GM19035 (cell line): ENCODE measurements at regions not wholly inside any gene's neighbourhood (a gene's known extent, or its start where the extent isn't known, plus 50 kb on each side); places are given as distances from the start of the nearest gene placed in this dataset.

ENCODE experiments used
- ATAC-seq: cut with Tn5 transposase; IDR thresholded peaks from one replicate; pipeline ENCODE4 v1.9.1; 2021; ENCODE audit not compliant: unreplicated experiment

DNA sequence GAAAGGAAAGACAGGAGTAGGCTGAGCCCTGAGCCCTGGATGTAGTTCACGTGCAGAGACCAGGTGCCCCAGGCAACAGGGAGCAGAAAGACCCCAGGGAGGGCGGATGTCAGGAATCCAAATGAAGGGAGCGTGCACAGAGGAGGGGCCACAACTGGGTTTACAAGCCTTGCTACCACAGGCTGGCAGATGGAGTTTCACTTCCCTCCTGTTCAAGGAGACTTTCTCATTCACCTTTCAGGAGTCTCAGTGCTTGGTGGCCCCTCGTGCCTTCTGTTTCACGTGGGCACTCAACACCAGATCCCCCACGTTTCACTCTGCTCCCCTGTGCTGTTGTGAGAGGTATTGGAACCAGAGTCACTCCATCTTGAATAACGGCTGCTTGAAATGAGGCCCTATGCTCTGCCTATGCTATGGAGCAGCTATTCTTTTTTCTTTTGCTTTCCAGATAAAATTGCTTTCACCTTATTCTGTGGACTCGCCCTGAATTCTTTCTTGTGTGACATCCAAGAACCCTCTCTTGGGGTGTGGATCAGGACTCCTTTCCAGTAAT lies 601.4 kb upstream of the IGFBP3 start:
- ATAC-seq = no peak

GRCh38 chr7:46518713-46519112 lies 597.6 kb upstream of the IGFBP3 start:
- no peak for ATAC-seq

DNA sequence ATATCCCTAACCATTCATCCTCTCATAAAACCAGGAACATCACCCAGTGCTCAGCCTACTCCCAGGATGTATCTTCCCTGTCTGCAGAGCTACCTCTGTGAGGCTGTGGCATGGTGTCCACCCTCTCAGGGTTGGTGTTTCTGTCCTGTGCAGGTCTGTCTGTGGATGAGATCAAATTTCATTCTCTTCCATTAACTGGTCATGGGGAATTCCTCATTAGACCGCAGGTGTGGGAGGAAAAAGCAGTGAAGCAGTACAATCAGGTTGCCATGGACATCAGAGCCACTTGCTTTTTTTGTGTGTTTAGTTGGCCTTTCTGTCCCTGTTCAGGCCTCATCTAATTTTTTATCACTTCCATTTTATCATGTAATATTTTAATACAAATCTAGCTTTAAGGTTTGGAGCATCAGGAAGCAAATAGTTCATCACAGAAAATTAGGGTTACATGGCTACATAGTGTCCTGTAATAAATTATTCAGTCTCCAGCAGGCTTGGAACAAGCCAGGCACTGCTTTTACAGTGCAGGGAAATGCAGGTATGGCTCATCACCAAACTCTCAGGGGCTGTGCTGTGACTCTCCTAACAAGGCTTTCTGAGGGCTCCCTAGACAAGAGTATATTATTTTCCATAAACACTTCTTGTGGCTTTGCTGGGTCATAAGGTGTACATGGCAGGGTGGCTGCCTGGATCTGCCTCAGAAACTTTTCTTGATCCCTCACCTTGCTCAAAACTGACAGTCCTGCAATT lies 594.9 kb upstream of the IGFBP3 start:
- no peak for ATAC-seq

DNA sequence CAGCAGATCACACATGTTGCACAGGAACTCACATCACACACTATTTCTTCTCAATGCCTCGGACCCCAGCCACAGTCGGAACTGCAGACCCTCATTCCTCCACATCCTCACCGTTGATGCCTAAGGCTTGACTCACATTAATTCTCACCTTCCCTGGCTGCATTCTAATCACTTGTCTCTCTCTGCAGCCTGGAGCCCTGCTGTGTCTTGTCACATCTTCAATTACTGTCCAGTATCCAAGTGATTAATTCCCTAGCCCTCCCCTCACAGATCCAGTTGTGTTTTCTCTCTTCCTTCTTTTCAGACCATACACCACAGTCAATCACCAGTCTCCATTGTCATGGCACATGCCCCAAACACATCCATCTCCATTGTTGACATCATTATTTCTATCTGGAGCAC lies 592.4 kb upstream of the IGFBP3 start:
- no peak for ATAC-seq

DNA sequence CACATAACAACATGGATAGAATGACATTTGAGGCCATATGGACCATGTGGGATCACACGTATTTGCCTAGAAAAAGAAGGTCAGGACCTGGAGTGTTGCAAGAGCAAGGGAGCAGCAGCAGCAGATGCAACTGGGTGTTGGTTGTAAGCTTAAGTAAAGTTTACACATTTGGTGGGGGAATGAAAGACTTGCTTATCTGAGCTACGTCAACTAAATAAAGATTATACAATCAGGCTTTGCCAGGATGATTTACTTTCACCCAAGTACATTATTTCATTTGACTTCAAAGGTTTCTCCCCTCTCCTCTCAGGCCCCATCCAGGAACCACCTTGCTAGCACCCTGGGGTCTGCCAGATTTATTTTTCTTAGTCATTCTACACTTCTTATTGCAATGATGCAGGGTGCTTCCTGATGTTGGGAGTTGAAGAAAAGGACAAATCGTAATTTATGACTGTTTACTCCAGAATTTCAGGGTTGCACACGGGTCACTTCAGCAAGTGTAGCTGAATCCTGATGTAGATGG lies 591.9 kb upstream of the IGFBP3 start:
- ATAC-seq = no peak

- ATAC-seq = no peak
These were observed 590.6 kb upstream of the IGFBP3 start for GRCh38 chr7:46511442-46512215.

DNA sequence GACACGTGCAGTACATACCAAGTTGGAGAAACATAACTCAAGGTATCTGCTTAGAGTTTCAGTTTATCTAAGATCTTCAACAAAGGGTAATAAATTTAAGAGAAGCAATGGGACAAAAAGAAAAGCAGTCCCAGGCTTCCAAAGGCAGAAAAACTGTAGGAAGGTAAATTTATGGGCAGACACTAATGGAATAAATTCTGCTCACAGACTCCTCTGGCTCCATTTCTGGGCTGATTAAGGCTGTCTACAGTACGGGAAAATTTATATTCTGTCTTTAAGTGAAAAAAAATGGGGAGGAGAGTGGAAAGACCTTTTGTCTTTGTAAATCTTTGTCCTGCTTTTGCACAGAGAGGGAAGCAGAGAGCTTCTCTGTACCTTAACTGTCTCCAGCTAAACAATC lies 587.5 kb upstream of the IGFBP3 start:
- no peak for ATAC-seq

DNA sequence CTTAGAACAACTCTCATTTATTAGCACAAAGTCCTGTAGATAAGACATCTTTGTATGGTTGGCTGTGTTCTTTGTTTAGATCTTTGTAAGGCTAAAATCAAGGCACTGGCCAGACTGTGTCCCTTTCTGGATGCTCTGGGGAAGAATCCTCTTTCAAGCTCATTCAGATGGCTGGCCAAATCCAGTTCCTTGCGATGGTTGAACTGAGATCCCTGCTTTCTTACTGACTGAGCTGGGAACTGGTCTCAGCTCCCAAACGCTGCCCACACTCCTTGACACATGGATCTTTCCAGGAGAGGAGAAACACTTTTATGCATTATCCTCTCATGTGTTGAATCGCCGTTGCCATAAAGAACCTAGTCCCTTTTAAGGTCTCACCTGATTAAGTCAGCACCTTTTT lies 586.5 kb upstream of the IGFBP3 start:
- no peak for ATAC-seq

DNA sequence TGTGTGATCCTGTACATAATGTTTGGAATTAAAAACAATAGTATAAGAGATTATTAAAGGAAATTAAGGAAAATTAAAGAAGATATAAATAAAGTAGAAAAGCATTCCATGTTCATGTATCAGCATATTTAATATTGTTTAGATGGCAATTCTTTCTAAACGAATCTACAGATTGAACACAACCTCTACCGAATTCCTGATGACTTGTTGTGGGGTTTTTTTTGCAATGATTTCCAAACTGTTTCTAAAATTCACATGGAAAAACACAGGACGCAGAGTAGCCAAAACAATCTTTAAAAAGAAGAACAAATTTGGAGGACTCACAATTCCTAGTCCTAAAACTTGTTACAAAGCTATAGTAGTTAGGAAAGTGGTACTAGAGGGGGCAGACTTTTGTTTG lies 573.4 kb upstream of the IGFBP3 start:
- ATAC-seq = no peak

DNA sequence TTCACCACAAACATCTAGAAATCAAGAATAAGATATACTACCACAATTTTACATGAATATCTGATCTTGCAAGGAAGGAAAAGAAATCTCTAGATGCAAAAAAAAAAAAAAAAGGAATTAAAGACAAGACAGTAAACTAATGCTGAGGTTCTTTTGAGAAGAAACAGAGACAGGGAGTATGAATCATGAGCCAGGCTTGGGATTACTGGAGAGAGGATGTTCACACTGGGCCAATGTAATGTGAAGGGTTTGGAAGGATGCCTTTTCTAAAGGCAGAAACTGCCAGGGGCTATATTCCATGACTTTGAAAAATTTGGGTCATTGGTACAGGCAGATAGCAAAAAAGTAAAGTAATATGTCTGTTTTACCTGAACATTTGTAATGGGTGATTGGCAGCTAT lies 573.0 kb upstream of the IGFBP3 start:
- no peak for ATAC-seq

DNA sequence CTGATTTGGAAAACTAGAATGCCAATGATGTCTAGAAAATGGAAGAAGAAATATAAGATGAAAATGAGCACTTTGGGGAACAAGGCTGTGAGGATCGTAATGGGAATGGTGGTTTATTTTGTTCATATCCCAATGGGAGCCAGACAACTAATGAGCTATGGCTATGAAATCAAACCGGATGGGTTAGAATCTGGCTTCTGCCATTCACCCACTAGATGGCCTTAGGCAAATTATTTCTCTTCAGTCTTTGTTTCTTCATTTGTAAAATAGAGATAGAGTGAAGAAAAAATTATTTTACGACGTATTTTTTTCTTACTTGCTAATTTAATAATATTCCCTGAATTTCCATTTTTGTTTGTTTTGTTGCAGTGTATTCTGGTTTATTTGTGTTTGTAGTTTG lies 572.1 kb upstream of the IGFBP3 start:
- ATAC-seq = no peak

- no peak for ATAC-seq
These were observed 571.4 kb upstream of the IGFBP3 start for GRCh38 chr7:46492466-46492865.

- no peak for ATAC-seq
These were observed 569.3 kb upstream of the IGFBP3 start for GRCh38 chr7:46490406-46490805.

GRCh38 chr7:46489106-46489505 lies 568.0 kb upstream of the IGFBP3 start:
- ATAC-seq = no peak

GRCh38 chr7:46488607-46489006 lies 567.5 kb upstream of the IGFBP3 start:
- no peak for ATAC-seq

- ATAC-seq = no peak
These were observed 565.5 kb upstream of the IGFBP3 start for GRCh38 chr7:46486256-46487206.

DNA sequence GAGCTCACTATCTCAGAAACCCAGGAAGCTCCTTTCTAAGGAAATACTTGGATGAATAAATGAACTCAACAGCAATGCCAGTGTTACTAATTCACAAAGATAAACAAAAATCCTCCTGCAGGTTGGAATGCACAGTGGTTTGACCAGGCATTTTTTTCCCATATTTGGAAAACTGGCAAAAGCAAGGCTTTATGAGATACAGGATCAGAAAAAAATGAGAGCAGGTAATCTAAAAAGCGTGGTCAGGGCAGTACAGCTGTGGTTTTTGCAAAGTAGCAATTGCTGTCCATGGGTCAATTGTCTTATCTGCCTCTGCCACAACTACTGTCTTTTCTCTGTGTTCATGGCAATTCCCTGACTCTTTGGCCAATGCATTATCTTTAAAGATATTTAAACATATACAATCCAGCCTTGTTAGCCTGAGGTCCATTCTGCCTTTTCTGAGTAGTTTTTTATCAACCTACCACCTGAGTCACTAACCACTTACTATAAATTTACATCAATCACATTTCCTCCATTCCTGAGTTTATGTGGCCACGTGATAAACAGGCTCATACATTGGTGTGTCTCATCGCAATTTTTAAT lies 564.5 kb upstream of the IGFBP3 start:
- ATAC-seq = no peak

GRCh38 chr7:46484906-46485305 lies 563.8 kb upstream of the IGFBP3 start:
- no peak for ATAC-seq

DNA sequence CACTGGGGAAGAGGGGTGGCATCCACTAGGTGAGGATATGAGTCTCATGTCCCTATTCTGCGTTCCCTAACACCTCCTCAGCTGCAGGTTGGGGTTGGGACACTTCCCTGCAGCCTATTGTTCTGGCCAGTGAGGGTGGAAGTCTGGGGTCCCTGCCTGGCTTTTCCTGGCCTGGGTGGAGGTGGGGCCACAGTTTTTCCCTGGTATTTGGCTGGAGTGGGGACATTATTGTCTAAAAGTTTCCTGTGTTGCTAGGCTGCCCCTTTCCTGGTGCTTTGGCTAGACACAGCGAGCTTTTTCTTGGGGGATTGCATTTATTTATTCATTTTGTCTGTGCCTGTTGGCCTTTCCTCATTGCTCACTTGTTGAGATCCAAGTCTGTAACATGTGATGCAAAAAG lies 559.5 kb upstream of the IGFBP3 start:
- ATAC-seq = no peak

- no peak for ATAC-seq
These were observed 558.6 kb upstream of the IGFBP3 start for GRCh38 chr7:46479680-46480079.

- no peak for ATAC-seq
These were observed 557.0 kb upstream of the IGFBP3 start for GRCh38 chr7:46478046-46478445.
